Sigmoid colon (tissue), 3 donors: ENCODE measurements at regions not wholly inside any gene's neighbourhood (a gene's known extent, or its start where the extent isn't known, plus 50 kb on each side); places are given as distances from the start of the nearest gene placed in this dataset.

ENCODE experiments used
- POLR2A ChIP-seq, 2 donors: fragments of 450-650 bp; IDR thresholded peaks; one replicate each; pipeline ENCODE4 v1.6.1; 2016; ENCODE audit warnings: antibody characterized with exemption in 2 of 2, mild to moderate bottlenecking in 2 of 2, moderate library complexity in 2 of 2
- TF ChIP-seq, protein P1 (sequence below), 4 experiments: fragments of 450-650 bp in 3 of 4; fragments of 200-600 bp in 1 of 4; IDR thresholded peaks; one replicate each; pipeline ENCODE4 v1.5.1; 2016 to 2019; ENCODE audit warnings: antibody characterized with exemption in 4 of 4, mild to moderate bottlenecking in 3 of 4, moderate library complexity in 2 of 4

GRCh38 chr22:41030891-41031290 is 61.5 kb upstream of the EP300 start:
- TF ChIP-seq, protein P1, sequence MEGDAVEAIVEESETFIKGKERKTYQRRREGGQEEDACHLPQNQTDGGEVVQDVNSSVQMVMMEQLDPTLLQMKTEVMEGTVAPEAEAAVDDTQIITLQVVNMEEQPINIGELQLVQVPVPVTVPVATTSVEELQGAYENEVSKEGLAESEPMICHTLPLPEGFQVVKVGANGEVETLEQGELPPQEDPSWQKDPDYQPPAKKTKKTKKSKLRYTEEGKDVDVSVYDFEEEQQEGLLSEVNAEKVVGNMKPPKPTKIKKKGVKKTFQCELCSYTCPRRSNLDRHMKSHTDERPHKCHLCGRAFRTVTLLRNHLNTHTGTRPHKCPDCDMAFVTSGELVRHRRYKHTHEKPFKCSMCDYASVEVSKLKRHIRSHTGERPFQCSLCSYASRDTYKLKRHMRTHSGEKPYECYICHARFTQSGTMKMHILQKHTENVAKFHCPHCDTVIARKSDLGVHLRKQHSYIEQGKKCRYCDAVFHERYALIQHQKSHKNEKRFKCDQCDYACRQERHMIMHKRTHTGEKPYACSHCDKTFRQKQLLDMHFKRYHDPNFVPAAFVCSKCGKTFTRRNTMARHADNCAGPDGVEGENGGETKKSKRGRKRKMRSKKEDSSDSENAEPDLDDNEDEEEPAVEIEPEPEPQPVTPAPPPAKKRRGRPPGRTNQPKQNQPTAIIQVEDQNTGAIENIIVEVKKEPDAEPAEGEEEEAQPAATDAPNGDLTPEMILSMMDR (IDR thresholded peaks at IDR 0.05): no peak
- no peak for TF ChIP-seq POLR2A (IDR thresholded peaks at IDR 0.05)
